ENCODE measurements at regions not wholly inside any gene's neighbourhood (a gene's known extent, or its start where the extent isn't known, plus 50 kb on each side); places are given as distances from the start of the nearest gene placed in this dataset.
"Not testable (repeated sequence)": the region's sequence is repeated elsewhere in the genome, so short reads cannot be mapped to it uniquely, and the experiment has no call there.

GRCh38 chr7:150003304-150003810 lies 129.6 kb downstream of the ATP6V0E2 start:
- TF ChIP-seq EZH2phosphoT487 (IDR thresholded peaks at IDR 0.05; ENCODE audit: low read depth, severe bottlenecking, unreplicated experiment) (no peak), CTCF (IDR thresholded peaks at IDR 0.05; ENCODE audit: poor library complexity) (no peak), EZH2 (IDR thresholded peaks at IDR 0.05; ENCODE audit: borderline replicate concordance) (no peak)
- no peak overlapping the region for H2AFZ ChIP-seq

GRCh38 chr7:150003973-150004372 lies 130.2 kb downstream of the ATP6V0E2 start:
- H2AFZ ChIP-seq; H4K20me1 ChIP-seq (ENCODE audit: insufficient read depth, poor library complexity, severe bottlenecking); H3K36me3 ChIP-seq (replicated peaks; ENCODE audit: insufficient read depth, low read depth); DNase-seq (ENCODE audit: low spot score); H3K9me2 ChIP-seq (replicated peaks; ENCODE audit: insufficient read depth); H3K27me3 ChIP-seq; H3K9me3 ChIP-seq (ENCODE audit: low read depth); H3K27ac ChIP-seq; H3K4me1 ChIP-seq (ENCODE audit: insufficient read depth); H3K4me3 ChIP-seq; H3K79me2 ChIP-seq; H3K4me2 ChIP-seq: not testable (repeated sequence)
- 94% methylated on average over 2 of the region's 2 CpGs for WGBS (ENCODE audit: low lambda C conversion rate, missing lambda C conversion rate)

More at GRCh38 chr7:150003304-150003810, 129.6 kb downstream of the ATP6V0E2 start:
- Histone ChIP-seq H4K20me1 (ENCODE audit: insufficient read depth, poor library complexity, severe bottlenecking) (no peaks in the 10 kb centered on the region), H3K36me3 (replicated peaks; ENCODE audit: insufficient read depth, low read depth) (no peaks in the 10 kb centered on the region), H3K27ac (no peak overlapping the region), H3K4me1 (ENCODE audit: insufficient read depth) (no peaks in the 10 kb centered on the region), H3K4me2 (no peak overlapping the region), H3K4me3 (no peak overlapping the region), H3K9me2 (replicated peaks; ENCODE audit: insufficient read depth) (no peaks in the 10 kb centered on the region), H3K9me3 (ENCODE audit: low read depth) (no peaks in the 10 kb centered on the region), H3K27me3 (no peaks in the 10 kb centered on the region), H3K79me2 (no peaks in the 10 kb centered on the region)
- WGBS (ENCODE audit: low lambda C conversion rate, missing lambda C conversion rate) = 74% methylated on average over 4 of the region's 4 CpGs
- no peak for DNase-seq (ENCODE audit: low spot score)

GRCh38 chr7:150004843-150005242 lies 131.1 kb downstream of the ATP6V0E2 start:
- H4K20me1 ChIP-seq (ENCODE audit: insufficient read depth, poor library complexity, severe bottlenecking); H3K4me2 ChIP-seq; H3K27ac ChIP-seq; H3K9me3 ChIP-seq (ENCODE audit: low read depth); H3K36me3 ChIP-seq (replicated peaks; ENCODE audit: insufficient read depth, low read depth); H3K4me3 ChIP-seq; H3K79me2 ChIP-seq; H3K4me1 ChIP-seq (ENCODE audit: insufficient read depth); H3K27me3 ChIP-seq; DNase-seq (ENCODE audit: low spot score); H2AFZ ChIP-seq; H3K9me2 ChIP-seq (replicated peaks; ENCODE audit: insufficient read depth): not testable (repeated sequence)
- WGBS (ENCODE audit: low lambda C conversion rate, missing lambda C conversion rate) = 85% methylated on average over 4 of the region's 4 CpGs

- not testable (repeated sequence) for H3K4me2 ChIP-seq; H3K27me3 ChIP-seq; H3K79me2 ChIP-seq; H3K9me3 ChIP-seq (ENCODE audit: low read depth); H3K36me3 ChIP-seq (replicated peaks; ENCODE audit: insufficient read depth, low read depth); H3K4me3 ChIP-seq; H3K27ac ChIP-seq; H2AFZ ChIP-seq; H4K20me1 ChIP-seq (ENCODE audit: insufficient read depth, poor library complexity, severe bottlenecking); H3K9me2 ChIP-seq (replicated peaks; ENCODE audit: insufficient read depth); DNase-seq (ENCODE audit: low spot score); H3K4me1 ChIP-seq (ENCODE audit: insufficient read depth)
- 76% methylated on average over 8 of the region's 9 CpGs for WGBS (ENCODE audit: low lambda C conversion rate, missing lambda C conversion rate)
Observed at GRCh38 chr7:150009620-150010303, 136.0 kb downstream of the ATP6V0E2 start.

GRCh38 chr7:150016651-150017189 lies 143.0 kb downstream of the ATP6V0E2 start:
- not testable (repeated sequence) for DNase-seq (ENCODE audit: low spot score); H3K27ac ChIP-seq; H3K4me2 ChIP-seq; H3K9me2 ChIP-seq (replicated peaks; ENCODE audit: insufficient read depth); H3K4me3 ChIP-seq; H4K20me1 ChIP-seq (ENCODE audit: insufficient read depth, poor library complexity, severe bottlenecking); H2AFZ ChIP-seq; H3K4me1 ChIP-seq (ENCODE audit: insufficient read depth); H3K36me3 ChIP-seq (replicated peaks; ENCODE audit: insufficient read depth, low read depth); H3K27me3 ChIP-seq; H3K79me2 ChIP-seq; H3K9me3 ChIP-seq (ENCODE audit: low read depth)
- 82% methylated on average over 3 of the region's 3 CpGs for whole genome bisulfite sequencing (ENCODE audit: low lambda C conversion rate, missing lambda C conversion rate)

- H3K79me2 ChIP-seq; H3K9me2 ChIP-seq (replicated peaks; ENCODE audit: insufficient read depth); H3K4me1 ChIP-seq (ENCODE audit: insufficient read depth); H3K9me3 ChIP-seq (ENCODE audit: low read depth); H3K4me3 ChIP-seq; H3K27me3 ChIP-seq; H2AFZ ChIP-seq; H3K36me3 ChIP-seq (replicated peaks; ENCODE audit: insufficient read depth, low read depth); H4K20me1 ChIP-seq (ENCODE audit: insufficient read depth, poor library complexity, severe bottlenecking); H3K4me2 ChIP-seq; DNase-seq (ENCODE audit: low spot score); H3K27ac ChIP-seq: not testable (repeated sequence)
- 70% methylated on average over 3 of the region's 3 CpGs for WGBS (ENCODE audit: low lambda C conversion rate, missing lambda C conversion rate)
Observed at GRCh38 chr7:150020210-150020609, 146.4 kb downstream of the ATP6V0E2 start.

- not testable (repeated sequence) for H3K9me2 ChIP-seq (replicated peaks; ENCODE audit: insufficient read depth); H4K20me1 ChIP-seq (ENCODE audit: insufficient read depth, poor library complexity, severe bottlenecking); H3K9me3 ChIP-seq (ENCODE audit: low read depth); H3K4me3 ChIP-seq; H2AFZ ChIP-seq; H3K4me1 ChIP-seq (ENCODE audit: insufficient read depth); H3K36me3 ChIP-seq (replicated peaks; ENCODE audit: insufficient read depth, low read depth); H3K27ac ChIP-seq; DNase-seq (ENCODE audit: low spot score); H3K79me2 ChIP-seq; H3K27me3 ChIP-seq; H3K4me2 ChIP-seq
- 87% methylated on average over 5 of the region's 7 CpGs for WGBS (ENCODE audit: low lambda C conversion rate, missing lambda C conversion rate)
Observed at GRCh38 chr7:150024550-150025490, 151.1 kb downstream of the ATP6V0E2 start.

Measured in hepatocyte (in vitro differentiated cells).